ENCODE measurements at regions not wholly inside any gene's neighbourhood (a gene's known extent, or its start where the extent isn't known, plus 50 kb on each side); places are given as distances from the start of the nearest gene placed in this dataset.

DNA sequence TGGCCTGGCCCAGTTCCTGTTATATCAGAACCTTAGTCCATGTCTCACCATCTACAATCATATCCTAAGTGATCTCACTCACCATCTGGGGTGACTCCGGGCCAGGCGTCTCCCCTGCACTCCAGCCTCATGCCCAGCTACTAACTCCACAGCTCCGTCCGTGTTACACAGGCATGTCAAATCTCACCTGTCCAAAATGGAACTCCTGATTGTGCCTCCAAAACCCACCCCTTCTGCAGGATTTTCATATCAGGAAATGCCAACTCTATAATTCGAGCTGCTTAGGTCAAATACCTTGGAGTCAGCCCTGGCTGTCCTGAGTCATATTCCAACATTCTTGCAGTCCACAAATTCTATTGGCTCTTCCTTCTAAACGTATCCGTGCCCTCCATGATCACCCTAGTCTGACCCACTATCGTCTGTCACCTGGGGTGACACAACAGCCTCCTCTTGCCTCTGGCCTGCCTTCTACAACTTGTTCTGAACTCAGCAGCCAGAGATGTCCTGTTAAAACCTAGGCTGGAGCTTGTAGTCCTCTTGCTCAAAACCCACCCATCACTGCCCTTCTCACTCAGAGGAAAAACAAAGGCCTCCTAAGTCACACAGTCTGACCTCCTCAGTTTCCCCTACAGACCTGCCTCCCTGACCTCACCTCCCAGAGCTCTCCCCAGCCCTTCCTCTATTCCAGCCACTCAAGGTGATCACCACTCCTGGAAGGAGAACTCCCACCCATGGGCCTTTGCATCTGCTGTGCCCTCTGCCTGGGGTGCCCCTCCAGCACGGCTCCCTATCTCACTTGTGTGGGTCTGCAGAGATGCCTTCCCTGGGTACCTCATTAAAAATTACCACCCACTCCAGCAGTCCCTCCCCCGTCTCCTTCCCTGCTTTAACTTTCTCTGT, 85.3 kb upstream of the SIRPA start:
- H3K4me1 ChIP-seq: no peaks in the 10 kb centered on the region
- no peak for DNase-seq
- peak overlapping the region; percentile 37; the same call in 1 of the 2 replicates for H3K27ac ChIP-seq
- no peaks in the 10 kb centered on the region for H3K36me3 ChIP-seq
- H3K4me3 ChIP-seq: no peak overlapping the region
- peaks cover 4% of the 10 kb centered on the region; the same call in 1 of the 2 replicates for H3K27me3 ChIP-seq
- H3K9me3 ChIP-seq (replicated peaks): no peaks in the 10 kb centered on the region

DNA sequence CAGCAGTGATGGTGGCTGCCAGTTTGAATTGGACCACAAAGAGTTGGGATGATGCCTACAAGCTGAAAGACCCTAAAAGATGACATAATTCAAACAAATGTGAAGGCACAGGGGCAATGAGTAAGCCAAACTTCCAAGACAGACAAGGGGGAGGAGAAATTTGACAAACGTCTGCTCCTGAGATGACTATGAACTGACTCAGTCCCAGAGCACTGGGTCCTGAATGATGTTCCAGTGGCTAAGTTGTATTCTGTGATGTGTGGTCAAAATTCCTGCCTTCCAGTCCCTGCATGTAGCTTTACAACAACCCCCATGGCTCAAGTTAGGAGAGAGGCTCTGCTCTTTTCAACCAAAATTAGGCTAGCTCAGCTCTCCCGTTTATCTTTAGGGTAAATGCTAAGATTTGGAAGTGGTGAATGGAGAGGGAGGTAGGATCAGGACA, 86.1 kb upstream of the SIRPA start:
- Histone ChIP-seq H3K9me3 (replicated peaks) (no peaks in the 10 kb centered on the region), H3K27ac (peak overlapping the region; percentile 37; the same call in 1 of the 2 replicates), H3K27me3 (peaks cover 4% of the 10 kb centered on the region; the same call in 1 of the 2 replicates), H3K36me3 (no peaks in the 10 kb centered on the region), H3K4me3 (no peak overlapping the region), H3K4me1 (no peaks in the 10 kb centered on the region)
- DNase-seq: no peak

DNA sequence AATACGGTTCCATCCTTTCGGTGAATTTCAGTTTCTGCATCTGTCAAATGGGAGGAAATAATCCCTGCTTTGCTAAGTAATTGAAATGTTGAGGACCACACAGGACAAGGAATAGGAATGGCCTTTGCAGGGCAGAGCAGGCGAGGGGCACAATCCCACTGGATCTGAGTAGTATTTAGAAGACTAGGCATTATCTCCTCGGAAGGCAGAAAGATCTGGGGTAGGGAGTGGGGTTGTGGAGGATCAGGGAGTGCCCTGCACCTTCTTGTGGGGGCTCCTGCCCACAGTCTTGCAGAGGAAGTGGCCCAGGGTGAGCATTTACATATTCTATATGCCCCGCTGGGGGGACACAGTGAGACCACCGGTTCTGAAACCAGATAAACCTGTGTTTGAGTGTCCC, 87.1 kb upstream of the SIRPA start:
- Histone ChIP-seq H3K9me3 (replicated peaks) (no peaks in the 10 kb centered on the region), H3K36me3 (no peaks in the 10 kb centered on the region), H3K4me1 (no peaks in the 10 kb centered on the region), H3K27me3 (peaks cover 4% of the 10 kb centered on the region; the same call in 1 of the 2 replicates), H3K27ac (no peak overlapping the region), H3K4me3 (no peak overlapping the region)
- DNase-seq: no peak

DNA sequence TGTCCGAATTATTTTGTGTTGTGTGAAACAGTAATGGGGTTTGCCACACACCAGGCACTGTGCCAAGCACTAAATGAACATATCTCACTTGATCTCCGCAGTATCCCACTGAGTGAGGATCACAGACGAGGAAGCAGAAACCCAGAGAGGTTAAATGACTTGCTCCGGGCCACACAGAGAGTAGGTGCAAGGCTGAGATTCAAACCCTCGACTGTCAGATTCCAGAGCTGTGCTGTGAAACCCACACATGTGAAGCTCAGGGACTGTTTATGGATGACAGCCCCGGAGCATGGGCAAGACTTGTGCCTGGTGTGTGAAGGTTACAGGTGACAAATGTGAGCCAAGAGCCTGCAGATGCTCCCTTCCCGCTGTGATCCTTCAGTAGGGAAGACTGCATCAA, 87.8 kb upstream of the SIRPA start:
- Histone ChIP-seq H3K4me3 (no peak overlapping the region), H3K27me3 (peaks cover 4% of the 10 kb centered on the region; the same call in 1 of the 2 replicates), H3K4me1 (no peaks in the 10 kb centered on the region), H3K36me3 (no peaks in the 10 kb centered on the region), H3K9me3 (replicated peaks) (no peaks in the 10 kb centered on the region), H3K27ac (no peak overlapping the region)
- no peak for DNase-seq

DNA sequence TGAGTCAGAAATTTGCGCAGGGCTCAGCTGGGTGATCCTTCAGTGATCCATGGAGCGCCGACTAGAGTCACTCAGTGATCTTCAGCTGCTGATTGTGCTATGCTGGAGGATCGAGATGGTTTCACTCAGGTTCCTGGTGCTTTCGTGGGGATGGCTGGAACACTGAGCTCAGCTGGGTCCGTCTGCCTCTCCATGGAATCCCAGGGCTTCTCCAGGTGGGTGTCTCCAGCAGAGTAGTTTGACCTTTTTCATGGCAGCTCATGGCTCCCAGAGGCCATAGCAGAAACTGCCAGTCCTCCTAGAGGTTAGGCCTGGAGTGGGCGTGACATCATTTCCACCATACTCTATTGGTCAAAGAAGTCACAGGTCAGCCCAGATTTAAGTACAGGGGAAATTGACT, 88.8 kb upstream of the SIRPA start:
- H3K9me3 ChIP-seq (replicated peaks): no peaks in the 10 kb centered on the region
- no peak overlapping the region for H3K27ac ChIP-seq
- peaks cover 2% of the 10 kb centered on the region; the same call in 1 of the 2 replicates for H3K27me3 ChIP-seq
- DNase-seq: no peak
- H3K4me3 ChIP-seq: no peak overlapping the region
- H3K36me3 ChIP-seq: no peaks in the 10 kb centered on the region
- H3K4me1 ChIP-seq: no peaks in the 10 kb centered on the region

DNA sequence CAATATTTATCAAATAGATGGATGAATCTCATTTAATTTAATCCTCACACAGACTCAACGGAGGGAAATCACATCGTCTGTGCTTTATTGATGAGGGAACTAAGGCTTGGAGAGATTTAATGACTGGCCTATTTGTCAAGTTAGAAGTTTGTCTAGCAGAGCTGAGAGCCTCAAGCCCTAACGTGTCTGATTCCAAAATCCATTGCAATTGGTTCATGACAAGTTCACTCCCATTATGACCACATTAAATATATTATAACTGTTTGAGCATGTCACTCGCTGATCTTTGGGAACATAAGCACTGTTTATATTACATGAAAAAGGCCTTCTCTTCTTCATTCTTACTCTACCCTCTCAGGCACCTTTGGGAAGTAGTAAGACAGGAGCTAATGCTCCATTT, 89.4 kb upstream of the SIRPA start:
- no peaks in the 10 kb centered on the region for H3K4me1 ChIP-seq
- H3K4me3 ChIP-seq: no peak overlapping the region
- no peak for DNase-seq
- H3K9me3 ChIP-seq (replicated peaks): no peaks in the 10 kb centered on the region
- no peak overlapping the region for H3K27ac ChIP-seq
- no peaks in the 10 kb centered on the region for H3K36me3 ChIP-seq
- H3K27me3 ChIP-seq: peaks cover 3% of the 10 kb centered on the region; the same call in 1 of the 2 replicates

DNA sequence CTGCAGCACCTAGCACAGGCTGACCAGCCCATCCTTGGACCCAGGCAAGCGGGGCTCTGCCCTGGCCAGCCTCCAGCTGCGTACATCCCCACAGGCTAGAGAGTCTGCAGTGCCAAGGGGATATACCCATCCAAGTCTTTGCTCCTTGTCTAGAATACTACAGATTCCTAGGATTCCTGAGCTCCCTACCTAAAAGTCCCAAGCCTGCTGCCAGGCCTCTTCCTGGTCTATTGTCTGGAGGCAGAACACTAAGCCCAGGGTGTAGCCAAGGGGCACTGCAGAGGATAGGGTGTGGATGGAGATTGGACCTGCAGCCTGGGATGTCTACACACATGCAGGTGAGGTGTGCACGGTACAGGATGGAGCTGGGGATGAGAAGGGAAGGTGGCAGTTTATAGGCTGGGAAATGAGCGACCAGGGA, 90.0 kb upstream of the SIRPA start:
- no peak for DNase-seq
- H3K4me1 ChIP-seq: no peaks in the 10 kb centered on the region
- H3K27me3 ChIP-seq: peaks cover 3% of the 10 kb centered on the region; the same call in 1 of the 2 replicates
- no peak overlapping the region for H3K4me3 ChIP-seq
- H3K27ac ChIP-seq: no peak overlapping the region
- no peaks in the 10 kb centered on the region for H3K9me3 ChIP-seq (replicated peaks)
- no peaks in the 10 kb centered on the region for H3K36me3 ChIP-seq

DNA sequence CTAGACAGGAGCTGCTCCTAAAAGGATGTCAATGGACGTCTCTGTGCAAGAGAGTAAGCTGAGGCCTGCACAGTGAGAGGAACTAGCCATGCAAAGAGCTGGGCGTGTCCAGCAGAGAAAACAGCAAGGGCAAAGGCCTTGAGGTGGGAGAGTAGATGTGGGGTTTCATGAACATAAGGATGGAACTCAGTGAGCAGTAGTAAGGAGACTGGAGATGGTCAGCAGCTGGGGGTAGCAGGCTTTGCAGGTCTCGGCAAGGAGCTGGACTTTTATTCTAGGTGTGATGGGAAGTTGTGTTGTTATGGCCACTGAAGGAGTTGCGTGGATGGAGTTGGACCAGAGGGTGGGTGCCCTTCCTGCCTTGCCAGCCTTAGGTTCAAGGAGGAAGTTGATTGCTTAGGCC, 90.7 kb upstream of the SIRPA start:
- H3K9me3 ChIP-seq (replicated peaks): no peaks in the 10 kb centered on the region
- H3K27ac ChIP-seq: no peak overlapping the region
- no peaks in the 10 kb centered on the region for H3K36me3 ChIP-seq
- H3K27me3 ChIP-seq: peaks cover 3% of the 10 kb centered on the region; the same call in 1 of the 2 replicates
- DNase-seq: no peak
- H3K4me1 ChIP-seq: no peaks in the 10 kb centered on the region
- H3K4me3 ChIP-seq: no peak overlapping the region

DNA sequence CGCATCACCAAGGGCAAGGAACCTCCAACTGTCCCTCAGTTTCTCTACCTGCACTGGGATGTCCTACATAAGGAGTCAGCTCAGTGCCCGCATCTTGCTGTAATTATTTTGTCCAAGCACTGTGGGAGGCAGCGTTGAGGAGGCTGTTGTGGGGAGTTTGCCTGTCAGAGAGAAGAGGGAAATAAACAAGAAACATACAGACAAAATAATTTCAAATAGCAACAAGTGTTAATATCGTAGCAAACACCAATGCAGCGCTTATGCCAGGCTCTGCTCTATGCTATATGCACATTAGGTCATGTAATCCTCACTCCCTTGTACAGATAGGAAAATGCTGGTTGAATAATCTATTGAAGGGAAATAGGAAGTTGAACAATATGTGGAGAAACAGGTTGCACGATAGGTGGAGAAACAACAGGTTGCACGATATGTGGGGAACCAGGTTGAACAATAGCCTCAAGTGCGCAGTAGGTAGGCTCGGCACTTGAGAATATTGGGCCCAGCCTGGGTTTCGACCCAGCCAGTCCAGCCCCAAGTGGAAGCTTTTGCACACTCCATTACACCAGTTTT, 91.2 kb upstream of the SIRPA start:
- Histone ChIP-seq H3K27ac (no peak overlapping the region), H3K9me3 (replicated peaks) (no peaks in the 10 kb centered on the region), H3K4me1 (no peaks in the 10 kb centered on the region), H3K4me3 (no peak overlapping the region), H3K27me3 (peaks cover 3% of the 10 kb centered on the region; the same call in 1 of the 2 replicates), H3K36me3 (no peaks in the 10 kb centered on the region)
- DNase-seq: no peak

DNA sequence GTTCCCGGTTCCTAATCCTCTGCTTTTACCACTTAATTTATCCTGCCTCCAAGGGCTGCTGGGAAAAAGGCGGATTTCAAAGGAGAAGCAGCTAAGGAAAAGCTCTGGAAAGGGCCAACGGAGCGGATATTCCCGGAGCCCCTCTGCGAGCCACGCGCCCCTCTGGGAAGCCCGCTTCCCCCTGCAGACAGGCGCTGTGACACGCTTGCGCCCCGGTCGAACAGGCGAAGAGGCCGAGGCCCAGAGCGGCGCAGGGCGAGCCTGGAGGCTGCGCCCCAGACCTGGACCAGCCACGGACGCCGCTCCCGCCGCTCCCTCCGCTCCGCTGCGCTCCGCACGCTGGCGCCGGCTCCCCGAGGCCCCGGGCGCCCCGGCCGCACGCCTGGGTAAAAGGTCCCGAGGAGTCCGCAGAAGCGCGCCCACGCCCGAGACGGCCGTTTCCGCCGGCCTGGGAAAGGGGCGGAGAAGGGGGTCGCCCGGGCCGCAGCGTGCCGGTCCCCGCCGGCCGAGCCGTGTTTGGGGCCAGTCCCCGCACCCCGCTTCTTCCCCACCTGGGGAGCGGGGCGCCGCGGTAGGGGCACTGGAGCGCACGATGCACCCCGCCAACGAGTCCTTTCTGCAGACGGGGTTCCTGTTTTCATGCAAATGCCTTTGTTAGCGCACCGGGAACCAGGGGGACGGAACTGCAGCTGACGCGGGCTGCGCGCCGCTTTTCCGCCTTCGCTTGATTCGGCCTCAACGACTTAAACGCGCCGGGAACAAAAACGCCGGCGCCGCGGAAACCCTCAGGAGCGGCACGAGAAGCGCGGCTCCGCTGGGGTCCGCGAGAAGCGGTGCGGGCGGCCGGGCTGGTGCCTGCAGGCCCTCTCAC, 91.9 kb upstream of the SIRPA start:
- no peaks in the 10 kb centered on the region for H3K36me3 ChIP-seq
- no peaks in the 10 kb centered on the region for H3K9me3 ChIP-seq (replicated peaks)
- no peak for DNase-seq
- no peak overlapping the region for H3K4me3 ChIP-seq
- H3K27me3 ChIP-seq: 0 out of 2 replicates have a peak, but pooled peaks cover 3% of the 10 kb centered on the region
- H3K27ac ChIP-seq: no peak overlapping the region
- H3K4me1 ChIP-seq: no peaks in the 10 kb centered on the region

DNA sequence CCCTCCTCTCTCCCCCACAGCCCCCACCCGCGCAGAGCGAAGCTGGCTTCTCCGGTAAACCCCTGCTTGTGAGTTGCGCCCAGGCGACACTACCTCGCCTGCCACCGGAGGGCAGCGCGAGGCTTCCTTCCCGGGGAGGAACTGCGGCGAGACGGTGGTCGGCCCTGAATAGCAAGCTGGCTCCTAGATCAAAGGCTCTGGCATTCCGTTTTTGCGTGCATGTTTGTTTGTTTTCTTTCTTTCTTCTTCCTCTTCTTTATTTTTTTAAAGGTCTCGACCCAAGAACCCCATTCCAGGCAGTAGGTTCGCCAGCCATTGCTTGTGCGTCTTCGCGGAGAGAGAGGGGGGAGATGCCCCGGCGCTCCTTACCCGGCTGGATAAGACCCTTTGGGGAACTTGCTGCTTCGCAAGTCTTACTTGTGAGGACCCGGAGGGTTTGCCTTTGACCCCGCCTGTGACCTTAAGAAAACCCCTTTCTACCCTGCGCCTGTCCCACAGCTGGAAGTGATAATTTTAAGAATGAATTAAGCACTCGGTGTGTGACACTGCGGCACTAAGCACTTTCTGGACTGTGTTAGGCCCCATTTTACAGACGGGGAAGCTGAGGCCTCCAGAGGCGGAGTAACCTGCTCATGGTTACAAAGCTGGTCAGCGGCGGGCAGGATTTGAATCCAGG, 92.7 kb upstream of the SIRPA start:
- Histone ChIP-seq H3K27me3 (0 out of 2 replicates have a peak, but pooled peaks cover 3% of the 10 kb centered on the region), H3K4me1 (no peaks in the 10 kb centered on the region), H3K36me3 (no peaks in the 10 kb centered on the region), H3K4me3 (no peak overlapping the region), H3K27ac (no peak overlapping the region), H3K9me3 (replicated peaks) (no peaks in the 10 kb centered on the region)
- DNase-seq: peak; percentile 35 to 48

DNA sequence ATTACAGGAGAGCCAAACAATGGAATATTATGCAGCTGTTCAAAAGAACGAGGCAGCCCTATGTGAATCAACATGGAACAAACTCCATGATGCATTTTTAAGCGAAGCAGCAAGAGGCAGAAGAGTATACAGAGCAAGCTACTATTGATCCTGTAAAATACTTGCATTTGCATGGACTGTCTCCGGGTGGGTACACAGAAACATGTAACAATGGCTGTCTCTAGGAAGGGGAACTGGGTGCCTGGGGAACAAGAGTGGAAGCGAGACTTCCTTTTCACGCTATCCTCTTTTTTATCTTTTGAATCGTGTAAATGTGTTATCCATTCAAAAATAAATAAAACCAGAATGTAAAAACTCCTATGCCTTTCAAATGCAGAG, 93.3 kb upstream of the SIRPA start:
- H3K4me3 ChIP-seq: no peak overlapping the region
- H3K9me3 ChIP-seq (replicated peaks): no peaks in the 10 kb centered on the region
- no peak overlapping the region for H3K27ac ChIP-seq
- DNase-seq: no peak
- H3K4me1 ChIP-seq: no peaks in the 10 kb centered on the region
- H3K27me3 ChIP-seq: 0 out of 2 replicates have a peak, but pooled peaks cover 3% of the 10 kb centered on the region
- H3K36me3 ChIP-seq: no peaks in the 10 kb centered on the region

DNA sequence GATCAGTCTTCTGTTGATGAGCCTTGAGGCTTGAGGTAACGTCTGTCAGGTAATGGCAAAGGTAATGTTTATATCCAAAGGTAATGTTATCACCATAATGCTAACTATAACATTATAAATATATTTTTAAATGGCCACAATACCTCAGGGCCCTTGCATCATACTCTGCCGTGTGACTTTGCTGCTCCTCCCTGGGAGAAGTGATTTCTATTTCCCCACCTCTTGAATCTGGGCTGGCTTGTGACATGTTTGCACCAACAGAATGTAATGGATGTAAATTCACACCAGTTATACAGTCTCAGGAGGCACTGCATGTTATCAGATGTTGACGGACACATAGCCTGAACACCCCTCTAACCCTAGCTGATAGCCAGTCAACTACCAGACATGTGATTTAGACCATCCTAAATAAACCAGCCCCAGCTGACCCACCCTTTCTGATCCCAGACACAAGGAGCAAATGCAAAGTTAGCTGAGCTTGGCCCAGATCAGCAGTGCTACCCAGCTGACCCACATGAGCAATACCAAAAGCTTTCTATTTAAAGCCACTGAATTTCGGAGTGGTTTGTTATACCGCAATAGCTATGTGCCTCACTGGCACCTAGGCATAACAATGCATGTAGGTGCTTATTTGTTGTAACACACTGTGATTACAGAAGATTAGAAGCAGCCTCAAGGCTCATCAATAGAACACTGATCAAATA, 93.8 kb upstream of the SIRPA start:
- H3K9me3 ChIP-seq (replicated peaks): no peaks in the 10 kb centered on the region
- H3K27me3 ChIP-seq: 0 out of 2 replicates have a peak, but pooled peaks cover 3% of the 10 kb centered on the region
- H3K4me1 ChIP-seq: no peaks in the 10 kb centered on the region
- H3K27ac ChIP-seq: no peak overlapping the region
- no peak overlapping the region for H3K4me3 ChIP-seq
- DNase-seq: no peak
- H3K36me3 ChIP-seq: no peaks in the 10 kb centered on the region

DNA sequence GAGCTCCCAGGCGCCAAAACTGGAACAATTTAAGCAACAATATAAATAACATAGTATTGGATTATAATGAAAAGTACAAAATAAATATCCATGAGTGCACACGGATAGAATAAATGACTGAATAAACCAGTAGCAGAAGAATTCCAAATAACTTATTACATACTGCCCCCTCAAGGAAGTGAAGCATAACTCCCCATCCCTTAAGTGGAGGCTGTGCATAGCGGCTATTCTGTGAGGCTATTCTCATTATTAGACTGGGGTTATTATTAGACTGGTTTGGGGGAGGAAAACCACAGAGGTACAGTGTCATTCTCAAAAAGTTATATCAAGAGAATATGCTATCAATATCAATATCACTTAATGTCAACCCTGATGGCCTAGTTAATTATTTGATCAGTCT, 94.4 kb upstream of the SIRPA start:
- Histone ChIP-seq H3K4me1 (no peaks in the 10 kb centered on the region), H3K9me3 (replicated peaks) (no peaks in the 10 kb centered on the region), H3K27me3 (0 out of 2 replicates have a peak, but pooled peaks cover 3% of the 10 kb centered on the region), H3K36me3 (no peaks in the 10 kb centered on the region), H3K27ac (no peak overlapping the region), H3K4me3 (no peak overlapping the region)
- DNase-seq: no peak

Data from SJCRH30 (cell line).